C4-2B (cell line): ENCODE measurements at regions not wholly inside any gene's neighbourhood (a gene's known extent, or its start where the extent isn't known, plus 50 kb on each side); places are given as distances from the start of the nearest gene placed in this dataset.
A peak's percentile ranks its signal among the peaks of the same experiment; 100 is the strongest.

ENCODE experiments used
- H3K27ac ChIP-seq: fragments of 450-650 bp; 2 replicates; pipeline ENCODE4 v1.5.1; 2017
- CTCF ChIP-seq: fragments of 450-650 bp; conservative IDR thresholded peaks from 2 replicates; pipeline ENCODE4 v1.5.1; 2017; ENCODE audit warnings: mild to moderate bottlenecking
- ZFX ChIP-seq: fragments of 450-650 bp; IDR thresholded peaks from 2 replicates; pipeline ENCODE4 v1.6.1; 2017

DNA sequence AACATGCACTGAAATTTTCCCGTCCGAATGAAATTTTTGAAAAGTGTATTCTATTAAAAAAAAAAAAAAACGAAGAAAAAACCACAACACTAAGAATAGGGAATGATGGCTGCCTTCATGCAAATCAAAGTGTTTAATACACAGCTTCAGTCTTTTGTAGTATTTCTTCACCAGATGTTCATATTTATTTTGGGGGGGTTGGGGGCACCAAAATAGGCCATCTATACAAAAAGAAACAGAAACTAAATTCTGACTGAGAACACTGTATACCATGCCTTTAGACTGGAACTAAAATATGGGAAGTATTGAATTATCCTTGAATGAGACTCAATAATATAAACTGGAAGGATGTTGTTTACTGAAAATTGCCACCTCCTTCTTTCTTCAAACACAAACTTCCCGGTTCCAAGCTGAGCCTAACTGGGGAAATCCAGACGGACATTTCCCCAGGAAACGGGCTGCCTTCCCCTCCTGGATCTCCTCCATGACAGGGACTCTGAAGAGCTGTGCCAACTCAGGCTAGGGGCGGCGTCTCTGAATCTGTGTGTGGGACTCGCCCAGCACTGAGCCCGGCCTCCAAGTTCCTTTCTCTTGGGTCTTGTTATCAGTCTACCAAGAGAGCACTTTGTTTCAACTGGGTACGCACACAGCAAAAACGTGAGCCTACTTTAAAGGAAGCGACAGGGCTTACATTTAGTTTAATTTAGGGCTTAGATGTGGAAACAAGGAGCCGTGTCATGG lies 511.3 kb upstream of the ADAMTS16 start:
- H3K27ac ChIP-seq = no peak overlapping the region

DNA sequence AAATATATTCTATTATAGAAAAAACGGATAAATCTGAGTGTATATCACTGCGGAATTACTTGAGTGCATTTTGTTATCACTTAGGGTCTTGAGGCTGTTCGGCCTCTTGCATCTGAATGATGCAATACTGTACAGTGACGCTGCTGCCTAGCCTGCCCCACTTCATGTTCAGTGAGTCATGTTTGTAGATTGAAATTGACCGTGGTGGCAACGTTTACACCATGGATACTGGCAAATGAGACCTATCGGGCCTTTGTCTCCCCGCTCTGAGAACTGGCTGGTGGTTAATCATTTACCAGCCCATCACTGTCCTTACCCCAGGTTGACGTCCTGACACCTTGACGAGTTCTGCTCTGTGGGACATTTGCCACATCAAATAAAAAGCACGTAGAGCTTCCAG lies 510.1 kb upstream of the ADAMTS16 start:
- no peak overlapping the region for H3K27ac ChIP-seq
- TF ChIP-seq CTCF (no peak), ZFX (no peak)

More for the DNA sequence above, 511.3 kb upstream of the ADAMTS16 start:
- TF ChIP-seq CTCF (no peak), ZFX (no peak)

GRCh38 chr5:4634342-4634741 lies 505.8 kb upstream of the ADAMTS16 start:
- TF ChIP-seq CTCF (no peak), ZFX (no peak)
- H3K27ac ChIP-seq = no peak overlapping the region

DNA sequence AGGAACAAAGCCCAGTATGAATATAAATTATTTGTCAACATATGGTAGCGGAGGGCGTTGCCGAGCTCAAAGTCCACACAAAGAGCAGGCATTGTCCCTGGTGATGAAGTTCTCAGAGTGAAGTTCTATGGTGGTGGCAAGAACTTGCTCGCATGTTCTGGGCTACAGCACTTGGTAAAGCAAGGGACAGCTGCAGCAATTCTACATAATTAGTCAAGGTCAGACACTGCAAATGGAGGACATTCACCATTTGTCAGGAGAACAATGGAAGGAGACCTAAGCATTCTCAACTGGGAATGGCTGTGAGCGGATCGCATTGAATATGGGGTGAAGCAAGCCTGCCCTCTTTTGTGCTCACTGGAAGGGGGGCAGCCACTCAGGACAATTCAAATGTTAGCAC lies 503.8 kb upstream of the ADAMTS16 start:
- no peak for TF ChIP-seq ZFX
- H3K27ac ChIP-seq = no peak overlapping the region

GRCh38 chr5:4639946-4640345 lies 500.2 kb upstream of the ADAMTS16 start:
- H3K27ac ChIP-seq = no peak overlapping the region
- TF ChIP-seq CTCF (no peak), ZFX (no peak)

GRCh38 chr5:4640795-4641194 lies 499.3 kb upstream of the ADAMTS16 start:
- TF ChIP-seq CTCF = peak; percentile 38
- TF ChIP-seq ZFX = no peak
- no peak overlapping the region for H3K27ac ChIP-seq

GRCh38 chr5:4642525-4642924 lies 497.6 kb upstream of the ADAMTS16 start:
- no peak overlapping the region for H3K27ac ChIP-seq
- TF ChIP-seq ZFX = no peak
- no peak for TF ChIP-seq CTCF

DNA sequence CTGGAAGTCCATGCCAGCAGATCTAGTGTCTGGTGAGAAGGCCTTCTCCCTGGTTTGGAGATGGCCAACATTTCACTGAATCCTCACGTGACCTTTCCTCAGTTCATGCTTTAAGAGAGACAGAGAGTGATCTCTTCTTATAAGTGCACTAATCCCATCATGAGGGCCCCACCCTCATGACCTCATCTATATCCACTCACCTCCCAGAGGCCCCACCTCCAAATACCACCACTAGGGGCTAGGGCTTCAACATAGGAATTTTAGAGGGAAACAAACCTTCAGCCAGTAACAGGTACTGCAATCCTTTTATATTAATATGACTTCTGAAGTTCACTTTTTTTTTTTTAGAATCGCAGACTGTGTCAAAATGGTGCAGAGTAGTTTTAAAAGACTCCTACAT lies 496.9 kb upstream of the ADAMTS16 start:
- TF ChIP-seq CTCF = 0 out of 2 replicates have a peak, but pooled peaks have one; percentile 2
- TF ChIP-seq ZFX = no peak
- H3K27ac ChIP-seq = no peak overlapping the region
